ENCODE measurements at regions not wholly inside any gene's neighbourhood (a gene's known extent, or its start where the extent isn't known, plus 50 kb on each side); places are given as distances from the start of the nearest gene placed in this dataset.

DNA sequence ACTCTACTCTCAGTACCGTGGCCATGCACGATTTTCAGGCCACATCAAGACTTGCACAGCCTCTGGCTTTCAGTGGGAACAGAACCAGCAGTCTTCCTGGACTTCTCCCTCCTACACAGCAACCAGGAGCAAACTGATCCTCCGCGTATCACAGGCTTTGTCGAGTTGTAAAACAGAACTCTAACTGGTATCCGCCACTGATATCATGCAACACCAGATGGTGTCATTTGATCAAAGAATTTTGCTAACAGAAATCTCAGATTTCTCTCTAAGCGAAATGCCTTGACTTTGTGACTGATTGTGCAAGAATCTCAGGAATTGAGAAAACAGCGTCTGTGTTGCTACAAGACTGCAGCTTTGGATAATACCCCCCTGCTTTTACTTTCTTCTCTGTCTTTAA is 85.7 kb downstream of the COPS8 start:
- DNase-seq, result no peak

DNA sequence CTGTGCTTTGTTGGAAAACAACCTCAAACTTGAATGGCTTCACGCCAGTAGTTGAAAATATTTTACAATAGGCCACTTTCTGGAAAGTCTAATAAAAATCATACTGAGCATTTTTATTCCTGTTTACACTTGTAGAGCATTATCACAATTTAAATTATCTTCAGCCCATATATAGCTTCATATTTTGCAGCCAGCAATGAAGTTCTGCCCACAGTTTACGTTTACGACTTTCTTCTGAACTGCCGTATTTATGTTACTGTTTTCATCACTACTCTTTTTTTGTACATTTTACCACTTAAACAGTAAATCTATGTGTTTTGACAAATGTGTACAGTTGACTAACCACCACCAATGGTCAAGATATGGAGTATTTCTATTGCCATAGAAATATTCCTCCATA is 86.2 kb downstream of the COPS8 start:
- no peak for DNase-seq

- DNase-seq, result no peak
Measured at GRCh38 chr2:237177052-237177451, 91.4 kb downstream of the COPS8 start.

DNA sequence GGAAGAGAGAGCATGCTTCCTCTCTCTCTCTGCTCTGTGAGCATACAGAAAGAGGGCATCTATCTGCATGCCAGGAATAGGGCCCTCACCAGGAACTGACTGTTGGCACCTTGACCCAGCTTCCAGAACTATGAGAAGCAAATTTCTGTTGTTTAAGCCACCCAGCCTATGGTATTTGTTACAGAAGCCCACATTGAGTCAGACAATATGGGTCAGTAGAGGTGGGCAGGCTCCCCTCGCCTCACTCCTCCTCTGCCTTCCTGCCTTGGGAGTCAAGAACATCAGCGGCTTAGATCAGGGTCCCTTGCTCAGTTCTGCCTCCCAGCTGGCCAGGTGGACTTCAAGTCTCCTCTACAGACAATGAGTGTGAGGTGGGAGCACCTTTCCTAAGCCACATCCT is 92.3 kb downstream of the COPS8 start:
- DNase-seq, result no peak

DNA sequence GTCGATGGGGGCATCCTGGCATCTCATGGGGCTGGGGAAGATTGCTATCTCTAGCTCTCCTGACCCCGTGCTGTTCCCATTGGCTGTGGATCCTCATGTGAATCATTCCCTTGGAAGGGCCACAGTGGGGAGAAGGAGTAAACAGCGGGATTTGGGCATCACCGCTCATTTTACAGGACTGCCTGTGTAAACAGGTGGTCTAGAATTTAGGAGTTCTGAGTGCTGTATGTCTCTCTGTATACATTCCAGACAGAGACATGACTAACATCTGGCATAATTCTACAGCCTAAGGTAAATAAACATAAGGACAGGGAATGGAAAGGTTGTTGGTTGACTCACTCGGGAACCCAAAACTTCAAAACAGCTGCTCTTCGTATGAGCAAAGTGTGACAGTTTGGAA is 92.7 kb downstream of the COPS8 start:
- DNase-seq, result no peak

- no peak for DNase-seq
Measured at GRCh38 chr2:237179161-237179560, 93.5 kb downstream of the COPS8 start.

GRCh38 chr2:237180187-237180586 is 94.5 kb downstream of the COPS8 start:
- DNase-seq, result no peak

DNA sequence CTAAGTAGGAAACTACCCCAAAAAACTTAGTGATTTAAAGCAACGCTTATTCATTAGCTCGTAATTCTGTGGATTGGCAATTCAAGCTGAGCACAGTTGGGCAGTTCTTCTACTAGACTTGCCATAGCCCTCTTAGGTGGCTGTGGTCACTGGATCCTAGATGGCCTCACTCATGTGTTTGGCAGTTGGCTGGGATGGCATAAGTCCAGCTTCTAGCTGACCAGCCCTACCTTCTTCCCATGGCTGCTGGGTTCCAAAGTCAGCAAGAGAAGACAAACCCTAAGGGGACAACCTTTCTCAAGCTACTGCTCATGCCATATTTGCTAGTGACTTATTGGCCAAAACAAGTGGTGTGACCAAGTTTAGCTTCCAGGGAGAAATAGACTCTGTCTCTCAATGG is 95.3 kb downstream of the COPS8 start:
- no peak for DNase-seq

GRCh38 chr2:237181844-237182243 is 96.2 kb downstream of the COPS8 start:
- no peak for DNase-seq

DNA sequence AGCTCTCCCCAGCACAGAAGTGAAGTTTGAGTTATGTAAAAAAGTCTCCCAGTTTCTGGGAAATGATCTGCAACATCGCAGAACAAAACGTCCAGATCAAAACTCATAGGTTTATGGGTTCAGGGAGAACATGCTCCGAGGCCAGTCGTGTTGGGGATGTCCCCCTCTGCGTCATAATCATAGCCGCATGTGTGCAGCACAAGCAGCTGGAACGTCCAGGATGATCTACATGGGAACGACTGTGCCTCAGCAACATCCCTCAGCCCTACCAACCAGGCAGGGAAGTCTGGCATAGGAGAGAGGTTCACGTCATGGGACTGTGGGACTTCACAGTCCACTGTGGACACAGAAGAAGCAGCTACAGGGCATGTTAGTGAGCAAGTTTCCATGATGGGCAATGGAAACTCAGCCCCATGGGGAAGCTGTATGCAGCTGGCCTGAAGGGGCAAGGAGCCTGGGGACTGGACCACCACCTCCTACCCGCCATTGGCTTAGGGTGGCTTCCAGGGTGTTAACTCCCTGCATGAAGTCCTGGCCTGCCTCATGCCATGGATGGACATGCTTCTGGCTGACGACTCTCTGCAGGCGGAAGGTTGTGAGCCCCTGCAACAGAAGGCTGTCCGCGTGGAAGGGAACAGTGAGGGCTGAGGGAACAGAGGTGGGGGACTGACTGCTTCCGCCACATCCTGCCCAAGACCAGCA is 96.9 kb downstream of the COPS8 start:
- no peak for DNase-seq

- no peak for DNase-seq
Measured at GRCh38 chr2:237184192-237184918, 98.7 kb downstream of the COPS8 start.

- no peak for DNase-seq
Measured at GRCh38 chr2:237184919-237185552, 99.3 kb downstream of the COPS8 start.

GRCh38 chr2:237185553-237185925 is 99.8 kb downstream of the COPS8 start:
- no peak for DNase-seq

- DNase-seq, result no peak
Measured at GRCh38 chr2:237189799-237190198, 104.1 kb downstream of the COPS8 start.

- no peak for DNase-seq
Measured at GRCh38 chr2:237190966-237191713, 105.5 kb downstream of the COPS8 start.

DNA sequence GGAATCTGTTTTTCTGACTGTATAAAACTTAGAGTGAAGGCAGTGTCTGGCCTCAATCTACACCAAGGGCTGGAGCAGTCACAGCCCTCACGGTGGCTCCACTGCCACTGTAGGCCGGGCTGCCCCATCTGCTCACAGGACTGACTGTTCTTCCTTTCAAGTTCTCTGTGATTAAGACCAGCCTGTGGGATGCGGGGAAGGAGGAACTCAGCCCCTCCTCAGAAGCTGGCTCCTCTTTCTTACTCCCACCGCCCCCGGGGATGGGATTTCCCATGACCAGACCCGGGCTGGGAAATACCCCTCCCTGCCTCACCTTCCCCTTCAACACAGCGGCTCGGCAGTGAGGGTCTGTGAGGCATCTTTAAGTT is 106.0 kb downstream of the COPS8 start:
- no peak for DNase-seq

- DNase-seq, result no peak
Measured at GRCh38 chr2:237192881-237193280, 107.2 kb downstream of the COPS8 start.

GRCh38 chr2:237193436-237193835 is 107.7 kb downstream of the COPS8 start:
- DNase-seq, result no peak

DNA sequence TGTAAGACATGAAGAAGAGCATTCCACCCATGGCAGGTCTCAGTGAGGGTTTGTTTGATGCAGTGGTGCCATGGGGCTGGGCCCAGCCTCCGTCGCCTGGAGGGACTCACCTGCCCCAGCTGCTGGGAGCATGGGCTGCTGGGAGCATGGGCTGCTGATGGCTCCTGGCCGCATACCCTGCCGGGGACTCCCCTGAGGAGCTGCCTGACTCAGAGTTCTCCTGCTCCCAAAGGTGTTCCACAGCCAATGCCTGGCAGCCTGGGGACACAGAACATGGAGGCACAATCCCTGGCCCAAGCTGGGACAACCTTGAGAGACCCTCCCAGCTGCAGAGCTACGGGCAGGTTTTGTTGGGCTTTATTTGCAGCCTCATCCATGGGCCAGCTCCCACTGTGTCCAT is 108.4 kb downstream of the COPS8 start:
- no peak for DNase-seq

GRCh38 chr2:237194906-237195305 is 109.2 kb downstream of the COPS8 start:
- no peak for DNase-seq

- no peak for DNase-seq
Measured at GRCh38 chr2:237195396-237196120, 109.9 kb downstream of the COPS8 start.

DNA sequence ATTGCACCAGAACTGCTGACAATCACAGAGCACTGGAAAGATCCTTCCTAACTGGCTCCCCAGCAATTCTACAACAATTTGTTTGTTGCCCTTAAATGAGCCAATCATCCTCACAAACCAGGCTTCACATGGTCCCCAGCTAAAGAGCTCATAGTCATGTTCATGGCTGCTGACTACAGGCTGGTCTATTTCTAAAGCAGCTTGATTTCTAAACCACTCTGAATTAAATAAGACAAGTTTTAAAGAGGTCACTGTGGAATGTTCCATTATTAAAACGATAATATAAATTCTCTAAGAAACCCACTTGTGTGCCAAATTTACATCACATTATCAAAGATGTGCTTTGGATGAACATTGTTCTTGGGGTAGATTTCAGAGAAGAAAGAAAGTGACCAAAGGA is 110.7 kb downstream of the COPS8 start:
- no peak for DNase-seq
